GM23338 (cell line): ENCODE measurements at regions not wholly inside any gene's neighbourhood (a gene's known extent, or its start where the extent isn't known, plus 50 kb on each side); places are given as distances from the start of the nearest gene placed in this dataset.

Source experiments
- ATAC-seq: fragments of 200-7000 bp; cut with Tn5 transposase; 3 replicates; pipeline ENCODE4 v1.9.1; 2020
- DNase-seq: peaks from one replicate; pipeline ENCODE4 v3.0.0-alpha.2; 2015; ENCODE audit warnings: low spot score
- H2AFZ ChIP-seq: fragments of 200-600 bp; sonication (generic); 2 replicates; pipeline ENCODE4 v1.8.0; 2016; ENCODE audit warnings: antibody characterized with exemption, mild to moderate bottlenecking, moderate library complexity
- H3F3A ChIP-seq: fragments of 200-600 bp; sonication (generic); replicated peaks from 2 replicates; pipeline ENCODE4 v1.8.0; 2017; ENCODE audit warnings: antibody characterized with exemption, mixed run types, low read depth
- H3K27ac ChIP-seq: fragments of 200-600 bp; sonication (generic); 2 replicates; pipeline ENCODE4 v1.6.1; 2016; ENCODE audit warnings: low read depth
- H3K27me3 ChIP-seq: fragments of 200-600 bp; sonication (generic); 2 replicates; pipeline ENCODE4 v1.8.0; 2016; ENCODE audit warnings: mild to moderate bottlenecking, mixed run types, moderate library complexity; ENCODE audit not compliant: insufficient read depth
- H3K36me3 ChIP-seq: fragments of 200-600 bp; sonication (generic); 2 replicates; pipeline ENCODE4 v1.8.0; 2016; ENCODE audit warnings: mild to moderate bottlenecking; ENCODE audit not compliant: insufficient read depth
- H3K4me1 ChIP-seq: fragments of 200-600 bp; sonication (generic); 2 replicates; pipeline ENCODE4 v1.8.0; 2016; ENCODE audit warnings: mild to moderate bottlenecking, moderate library complexity; ENCODE audit not compliant: insufficient read depth
- H3K4me2 ChIP-seq: fragments of 200-600 bp; sonication (generic); 2 replicates; pipeline ENCODE4 v1.7.1; 2017; ENCODE audit warnings: mixed run types
- H3K4me3 ChIP-seq: fragments of 200-600 bp; sonication (generic); 2 replicates; pipeline ENCODE4 v1.6.1; 2016; ENCODE audit warnings: mixed run types
- H3K79me2 ChIP-seq: fragments of 200-600 bp; sonication (generic); replicated peaks from 2 replicates; pipeline ENCODE4 v1.8.0; 2017; ENCODE audit warnings: mild to moderate bottlenecking; ENCODE audit not compliant: insufficient read depth
- H3K9me2 ChIP-seq: fragments of 200-600 bp; sonication (generic); 2 replicates; pipeline ENCODE4 v1.8.0; 2017; ENCODE audit not compliant: insufficient read depth
- H4K20me1 ChIP-seq: fragments of 200-600 bp; sonication (generic); replicated peaks from 2 replicates; pipeline ENCODE4 v1.8.0; 2017; ENCODE audit warnings: mild to moderate bottlenecking; ENCODE audit not compliant: insufficient read depth
- H3K27ac Mint-ChIP-seq: 2 replicates; pipeline ENCODE4 v1.8.0; 2020; ENCODE audit warnings: inconsistent platforms, mild to moderate bottlenecking, moderate library complexity, mixed read lengths
- H3K27me3 Mint-ChIP-seq: 3 replicates; pipeline ENCODE4 v1.8.0; 2022; ENCODE audit warnings: low read depth, mild to moderate bottlenecking, moderate library complexity, mixed read lengths, inconsistent platforms; ENCODE audit not compliant: insufficient read depth, poor library complexity
- H3K36me3 Mint-ChIP-seq: 3 replicates; pipeline ENCODE4 v1.8.0; 2021; ENCODE audit warnings: low read depth, mild to moderate bottlenecking, inconsistent platforms, moderate library complexity, mixed read lengths
- H3K4me1 Mint-ChIP-seq: 3 replicates; pipeline ENCODE4 v1.8.0; 2020; ENCODE audit warnings: mild to moderate bottlenecking, inconsistent platforms, mixed read lengths
- H3K4me3 Mint-ChIP-seq: 3 replicates; pipeline ENCODE4 v1.8.0; 2021; ENCODE audit warnings: moderate library complexity, mild to moderate bottlenecking, inconsistent platforms, mixed read lengths
- H3K9me3 Mint-ChIP-seq: 3 replicates; pipeline ENCODE4 v1.8.0; 2020; ENCODE audit warnings: moderate library complexity, mild to moderate bottlenecking, inconsistent platforms, mixed read lengths
- CREB1 ChIP-seq: fragments of 250-450 bp; sonication (Bioruptor Pico); IDR thresholded peaks from 2 replicates; pipeline ENCODE4 v1.5.0; 2020; ENCODE audit warnings: low read depth, mild to moderate bottlenecking, moderate library complexity
- CTCF ChIP-seq, 2 experiments: fragments of 200-600 bp in 1 of 2; sonication (generic) in 1 of 2; conservative IDR thresholded peaks; 2 replicates each; pipeline versions ENCODE4 v1.5.1 to v1.6.1; 2016 to 2017; ENCODE audit warnings: antibody characterized with exemption in 2 of 2, low read depth in 2 of 2, mild to moderate bottlenecking in 2 of 2, moderate library complexity in 1 of 2
- ETS1 ChIP-seq: IDR thresholded peaks from 2 replicates; pipeline ENCODE4 v1.6.1; 2016; ENCODE audit warnings: antibody characterized with exemption
- EZH2 ChIP-seq: fragments of 200-600 bp; sonication (generic); IDR thresholded peaks from one replicate; pipeline ENCODE4 v1.8.0; 2017; ENCODE audit warnings: antibody characterized with exemption, mild to moderate bottlenecking, low read depth; ENCODE audit not compliant: unreplicated experiment
- EZH2phosphoT487 ChIP-seq: fragments of 200-600 bp; sonication (generic); IDR thresholded peaks from one replicate; pipeline ENCODE4 v1.8.1; 2018; ENCODE audit warnings: antibody characterized with exemption; ENCODE audit not compliant: unreplicated experiment
- JUNB ChIP-seq: IDR thresholded peaks from one replicate; pipeline ENCODE4 v1.6.1; 2016; ENCODE audit warnings: antibody characterized with exemption; ENCODE audit not compliant: unreplicated experiment
- NANOG ChIP-seq: IDR thresholded peaks from 2 replicates; pipeline ENCODE4 v1.6.1; 2016; ENCODE audit warnings: antibody characterized with exemption, borderline replicate concordance
- POLR2AphosphoS5 ChIP-seq: IDR thresholded peaks from 2 replicates; pipeline ENCODE4 v1.6.1; 2016; ENCODE audit warnings: antibody characterized with exemption, low read depth
- REST ChIP-seq: IDR thresholded peaks from one replicate; pipeline ENCODE4 v1.6.1; 2018; ENCODE audit warnings: antibody characterized with exemption; ENCODE audit not compliant: unreplicated experiment
- STAT1 ChIP-seq: IDR thresholded peaks from one replicate; pipeline ENCODE4 v1.6.1; 2016; ENCODE audit warnings: antibody characterized with exemption; ENCODE audit not compliant: unreplicated experiment
- ZNF114 ChIP-seq: fragments of 250-450 bp; sonication (Bioruptor Pico); IDR thresholded peaks from 2 replicates; pipeline ENCODE4 v1.5.0; 2020; ENCODE audit warnings: mild to moderate bottlenecking, moderate library complexity
- ZNF331 ChIP-seq: fragments of 250-450 bp; sonication (Bioruptor Pico); IDR thresholded peaks from 2 replicates; pipeline ENCODE4 v1.5.0; 2020; ENCODE audit warnings: low read depth, mild to moderate bottlenecking, moderate library complexity
- ZNF462 ChIP-seq: fragments of 250-450 bp; sonication (Bioruptor Pico); IDR thresholded peaks from 2 replicates; pipeline ENCODE4 v1.5.0; 2020; ENCODE audit warnings: mild to moderate bottlenecking, moderate library complexity

GRCh38 chr12:89163918-89164317, 188.4 kb downstream of the DUSP6 start:
- Histone ChIP-seq H3K4me2 (no peak overlapping the region), H3K36me3 (no peaks in the 10 kb centered on the region), H3K79me2 (no peaks in the 10 kb centered on the region), H2AFZ (no peak overlapping the region), H3F3A (no peaks in the 10 kb centered on the region), H3K4me1 (no peaks in the 10 kb centered on the region; the same call in 1 of the 2 replicates), H3K9me2 (no peaks in the 10 kb centered on the region), H3K27ac (no peak overlapping the region), H3K4me3 (no peak overlapping the region), H3K27me3 (peaks cover 34% of the 10 kb centered on the region; the same call in 1 of the 2 replicates), H4K20me1 (no peaks in the 10 kb centered on the region)
- no peaks in the 10 kb centered on the region for H3K27me3 Mint-ChIP-seq
- H3K9me3 Mint-ChIP-seq = no peaks in the 10 kb centered on the region
- H3K27ac Mint-ChIP-seq = no peak overlapping the region
- no peaks in the 10 kb centered on the region for H3K36me3 Mint-ChIP-seq
- ATAC-seq (no peak), DNase-seq (no peak)
- peaks cover 9% of the 10 kb centered on the region for H3K4me1 Mint-ChIP-seq
- H3K4me3 Mint-ChIP-seq = no peak overlapping the region
- TF ChIP-seq ZNF462 (CRISPR knock-in tag) (no peak), CTCF (conservative IDR thresholded peaks at IDR 0.05; ENCODE audit: low read depth in 2 of 2) (no peak), EZH2 (no peak), NANOG (no peak), POLR2AphosphoS5 (no peak), ZNF114 (CRISPR knock-in tag) (no peak), STAT1 (no peak), REST (no peak), JUNB (no peak), ZNF331 (CRISPR knock-in tag) (no peak), CREB1 (CRISPR knock-in tag) (no peak), ETS1 (no peak), EZH2phosphoT487 (no peak)
